ENCODE measurements at regions not wholly inside any gene's neighbourhood (a gene's known extent, or its start where the extent isn't known, plus 50 kb on each side); places are given as distances from the start of the nearest gene placed in this dataset.
"Not testable (repeated sequence)": the region's sequence is repeated elsewhere in the genome, so short reads cannot be mapped to it uniquely, and the experiment has no call there.

- DNase-seq (ENCODE audit: low read depth): no peak
- in situ Hi-C loops (cut with HindIII; ENCODE audit: low pct_unique_long_range_greater_than_20kb, low sequenced_read_pairs): no loop called here
These were observed 105.5 kb upstream of the GLI2 start for GRCh38 chr2:120630031-120630701.

- DNase-seq (ENCODE audit: low read depth): no peak
- in situ Hi-C loops (cut with HindIII; ENCODE audit: low pct_unique_long_range_greater_than_20kb, low sequenced_read_pairs): no loop called here
These were observed 104.4 kb upstream of the GLI2 start for GRCh38 chr2:120631236-120631635.

GRCh38 chr2:120631724-120632123, 103.9 kb upstream of the GLI2 start:
- no peak for DNase-seq (ENCODE audit: low read depth)
- in situ Hi-C loops (cut with HindIII; ENCODE audit: low pct_unique_long_range_greater_than_20kb, low sequenced_read_pairs): no loop called here

- in situ Hi-C loops (cut with HindIII; ENCODE audit: low pct_unique_long_range_greater_than_20kb, low sequenced_read_pairs): no loop called here
- DNase-seq (ENCODE audit: low read depth): no peak
These were observed 102.6 kb upstream of the GLI2 start for GRCh38 chr2:120632796-120633646.

- in situ Hi-C loops (cut with HindIII; ENCODE audit: low pct_unique_long_range_greater_than_20kb, low sequenced_read_pairs): no loop called here
- no peak for DNase-seq (ENCODE audit: low read depth)
These were observed 101.1 kb upstream of the GLI2 start for GRCh38 chr2:120634533-120634932.

GRCh38 chr2:120635146-120635545, 100.5 kb upstream of the GLI2 start:
- no peak for DNase-seq (ENCODE audit: low read depth)
- in situ Hi-C loops (cut with HindIII; ENCODE audit: low pct_unique_long_range_greater_than_20kb, low sequenced_read_pairs): no loop called here

- no peak for DNase-seq (ENCODE audit: low read depth)
- in situ Hi-C loops (cut with HindIII; ENCODE audit: low pct_unique_long_range_greater_than_20kb, low sequenced_read_pairs): no loop called here
These were observed 97.8 kb upstream of the GLI2 start for GRCh38 chr2:120637847-120638246.

- in situ Hi-C loops (cut with HindIII; ENCODE audit: low pct_unique_long_range_greater_than_20kb, low sequenced_read_pairs): no loop called here
- DNase-seq (ENCODE audit: low read depth): no peak
These were observed 97.2 kb upstream of the GLI2 start for GRCh38 chr2:120638450-120638849.

GRCh38 chr2:120641366-120641771, 94.3 kb upstream of the GLI2 start:
- no peak for DNase-seq (ENCODE audit: low read depth)
- in situ Hi-C loops (cut with HindIII; ENCODE audit: low pct_unique_long_range_greater_than_20kb, low sequenced_read_pairs): no loop called here

- DNase-seq (ENCODE audit: low read depth): no peak
- in situ Hi-C loops (cut with HindIII; ENCODE audit: low pct_unique_long_range_greater_than_20kb, low sequenced_read_pairs): no loop called here
These were observed 93.0 kb upstream of the GLI2 start for GRCh38 chr2:120642646-120643045.

GRCh38 chr2:120646994-120647393, 88.7 kb upstream of the GLI2 start:
- in situ Hi-C loops (cut with HindIII; ENCODE audit: low pct_unique_long_range_greater_than_20kb, low sequenced_read_pairs): no loop called here
- no peak for DNase-seq (ENCODE audit: low read depth)

GRCh38 chr2:120647487-120647886, 88.2 kb upstream of the GLI2 start:
- in situ Hi-C loops (cut with HindIII; ENCODE audit: low pct_unique_long_range_greater_than_20kb, low sequenced_read_pairs): no loop called here
- DNase-seq (ENCODE audit: low read depth): peak; percentile 41

GRCh38 chr2:120649381-120649780, 86.3 kb upstream of the GLI2 start:
- DNase-seq (ENCODE audit: low read depth); in situ Hi-C loops (cut with HindIII; ENCODE audit: low pct_unique_long_range_greater_than_20kb, low sequenced_read_pairs): not testable (repeated sequence)

GRCh38 chr2:120650022-120650644, 85.5 kb upstream of the GLI2 start:
- peak; percentile 23 for DNase-seq (ENCODE audit: low read depth)
- in situ Hi-C loops (cut with HindIII; ENCODE audit: low pct_unique_long_range_greater_than_20kb, low sequenced_read_pairs): no loop called here

GRCh38 chr2:120651818-120652217, 83.8 kb upstream of the GLI2 start:
- DNase-seq (ENCODE audit: low read depth): no peak
- in situ Hi-C loops (cut with HindIII; ENCODE audit: low pct_unique_long_range_greater_than_20kb, low sequenced_read_pairs): no loop called here

- DNase-seq (ENCODE audit: low read depth): no peak
- in situ Hi-C loops (cut with HindIII; ENCODE audit: low pct_unique_long_range_greater_than_20kb, low sequenced_read_pairs): no loop called here
These were observed 82.6 kb upstream of the GLI2 start for GRCh38 chr2:120653046-120653445.

GRCh38 chr2:120653871-120654270, 81.8 kb upstream of the GLI2 start:
- no peak for DNase-seq (ENCODE audit: low read depth)
- in situ Hi-C loops (cut with HindIII; ENCODE audit: low pct_unique_long_range_greater_than_20kb, low sequenced_read_pairs): no loop called here

- in situ Hi-C loops (cut with HindIII; ENCODE audit: low pct_unique_long_range_greater_than_20kb, low sequenced_read_pairs): no loop called here
- no peak for DNase-seq (ENCODE audit: low read depth)
These were observed 81.1 kb upstream of the GLI2 start for GRCh38 chr2:120654381-120655134.

Data from Caki2 (cell line).